Epidermal melanocyte (primary cell): ENCODE measurements at regions not wholly inside any gene's neighbourhood (a gene's known extent, or its start where the extent isn't known, plus 50 kb on each side); places are given as distances from the start of the nearest gene placed in this dataset.
"Not testable (repeated sequence)": the region's sequence is repeated elsewhere in the genome, so short reads cannot be mapped to it uniquely, and the experiment has no call there.

ENCODE experiments used
- DNase-seq: peaks from one replicate; pipeline ENCODE4 v3.0.0; 2011; ENCODE audit warnings: low spot score; ENCODE audit not compliant: insufficient read length

- no peak for DNase-seq
Observed at GRCh38 chr2:75326645-75327044, 127.3 kb upstream of the TACR1 start.

DNA sequence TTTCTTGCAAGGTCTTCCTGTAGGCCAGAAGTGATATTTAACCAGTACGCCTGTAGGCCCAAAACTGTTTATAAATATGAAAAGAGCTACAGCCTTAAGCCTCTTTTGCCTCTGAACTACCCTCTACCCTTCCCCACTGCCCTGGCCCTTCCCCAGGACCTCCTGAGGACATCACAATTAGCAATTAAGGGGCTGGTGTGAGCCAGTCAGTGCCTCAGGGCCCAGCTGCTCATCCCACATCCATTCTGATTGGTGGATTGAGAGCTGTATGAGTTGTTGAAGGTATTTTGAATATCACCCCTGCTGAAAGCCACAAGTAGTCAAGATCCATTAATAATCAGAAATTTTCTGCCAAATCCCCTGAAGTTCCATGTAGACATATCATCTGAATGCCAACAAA is 126.3 kb upstream of the TACR1 start:
- no peak for DNase-seq

DNA sequence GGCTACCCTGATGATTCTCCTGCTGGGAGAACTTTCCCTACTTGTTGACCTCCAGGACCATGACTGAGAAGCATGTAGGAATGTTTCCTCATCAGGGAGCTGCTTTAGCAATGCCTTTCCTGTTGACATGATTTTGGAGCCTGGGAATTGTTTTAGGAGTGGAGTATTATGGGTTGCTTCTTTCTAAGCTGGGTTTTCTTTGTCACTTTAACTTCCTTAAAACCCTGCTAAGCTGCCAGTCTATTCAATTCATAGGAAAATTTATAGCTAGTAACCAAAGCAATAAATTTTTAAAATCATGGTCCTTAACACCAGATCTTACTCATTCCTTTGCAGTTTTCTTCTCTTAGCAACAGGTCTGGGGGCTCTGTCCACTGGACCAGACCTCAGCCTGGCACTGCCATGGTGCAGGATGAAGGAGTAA is 125.6 kb upstream of the TACR1 start:
- DNase-seq, result no peak

GRCh38 chr2:75324141-75324540 is 124.8 kb upstream of the TACR1 start:
- DNase-seq, result no peak

DNA sequence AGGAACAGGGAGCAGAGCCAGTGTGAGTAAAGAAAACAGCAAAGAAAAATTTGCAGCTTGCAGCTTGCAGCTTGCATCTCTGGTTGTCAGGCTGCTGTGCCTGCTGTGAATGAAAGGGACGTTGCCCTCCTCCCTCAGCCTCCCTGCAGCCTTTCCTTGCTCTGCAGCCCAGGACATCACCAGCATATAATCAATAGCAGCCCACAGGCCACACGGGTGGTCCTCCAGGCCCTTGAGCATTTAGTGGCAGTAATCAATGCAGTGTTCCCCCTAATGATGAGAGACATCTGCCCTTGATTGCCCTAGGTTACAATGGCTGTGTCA is 122.2 kb upstream of the TACR1 start:
- no peak for DNase-seq

DNA sequence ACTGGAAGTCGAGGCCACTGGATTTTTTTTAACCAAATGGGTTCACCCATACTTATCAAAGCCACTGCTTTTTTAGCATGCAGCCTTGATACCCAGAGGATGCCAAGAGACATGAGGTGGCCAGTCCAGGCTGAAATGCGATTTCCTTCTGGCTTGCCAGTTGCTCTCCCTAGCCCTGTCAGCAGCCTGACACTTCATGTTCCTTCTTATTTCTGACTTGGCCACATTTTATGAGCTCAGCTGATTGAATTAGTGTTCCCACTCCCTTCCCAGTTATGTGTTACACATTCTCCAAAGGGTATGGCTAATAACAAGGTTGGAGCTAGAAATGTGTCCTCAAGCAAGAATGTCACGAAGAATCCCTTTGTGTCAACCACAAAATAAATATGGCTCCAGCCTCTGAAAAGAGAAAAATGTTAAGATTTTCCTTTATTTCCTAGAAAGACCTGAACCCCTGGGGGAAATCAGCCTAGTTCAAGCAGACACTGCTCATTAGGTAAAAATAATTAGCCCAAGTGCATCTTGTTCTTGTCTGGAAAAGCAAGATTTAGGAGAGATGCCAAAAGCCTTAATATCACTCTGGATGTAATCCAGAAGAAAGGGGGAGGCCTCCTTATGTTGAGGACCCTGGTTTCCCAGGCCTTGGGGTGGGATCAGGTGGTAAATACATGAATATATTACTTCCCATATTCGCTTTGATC is 121.7 kb upstream of the TACR1 start:
- no peak for DNase-seq

GRCh38 chr2:75319951-75320350 is 120.6 kb upstream of the TACR1 start:
- no peak for DNase-seq

DNA sequence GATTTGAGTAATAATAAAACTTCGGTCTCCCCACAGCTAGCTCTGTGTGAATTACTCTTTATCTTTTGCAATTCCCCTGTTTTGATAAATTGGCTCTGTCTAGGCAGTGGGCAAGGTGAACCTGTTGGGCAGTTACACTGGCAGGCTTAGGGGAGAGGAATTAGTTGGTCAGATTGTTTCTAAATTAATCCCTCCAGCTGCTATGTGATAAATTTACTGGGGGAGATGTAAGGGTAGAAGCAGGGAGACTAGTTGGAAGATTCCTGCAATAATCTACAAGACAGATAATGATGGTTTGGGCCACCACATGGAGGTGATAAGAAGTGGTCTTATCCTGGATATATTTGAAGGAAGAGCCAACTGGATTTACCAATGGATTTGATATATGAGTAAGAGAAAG is 118.5 kb upstream of the TACR1 start:
- DNase-seq, result no peak

- no peak for DNase-seq
Observed at GRCh38 chr2:75317316-75317715, 118.0 kb upstream of the TACR1 start.

GRCh38 chr2:75315436-75315835 is 116.1 kb upstream of the TACR1 start:
- no peak for DNase-seq

- DNase-seq, result no peak
Observed at GRCh38 chr2:75311993-75312392, 112.7 kb upstream of the TACR1 start.

DNA sequence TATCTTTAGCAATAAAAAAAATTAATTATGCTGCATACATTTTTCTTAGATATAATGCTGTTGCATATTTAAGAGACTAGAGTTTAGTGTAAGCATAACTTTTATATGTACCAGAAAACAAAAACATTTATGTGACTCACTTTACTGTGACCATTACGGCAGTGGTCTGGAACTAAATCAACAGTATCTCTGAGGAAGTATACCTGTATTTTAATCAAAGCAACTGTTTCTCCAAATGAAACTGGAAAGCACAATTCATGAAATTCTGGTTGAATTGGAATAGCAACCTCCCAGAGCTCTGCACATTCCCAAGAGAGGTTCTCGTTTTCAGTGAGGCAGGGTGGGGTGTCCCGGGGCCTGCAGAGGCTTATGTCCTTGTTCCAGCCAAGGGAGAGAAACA is 112.2 kb upstream of the TACR1 start:
- no peak for DNase-seq

DNA sequence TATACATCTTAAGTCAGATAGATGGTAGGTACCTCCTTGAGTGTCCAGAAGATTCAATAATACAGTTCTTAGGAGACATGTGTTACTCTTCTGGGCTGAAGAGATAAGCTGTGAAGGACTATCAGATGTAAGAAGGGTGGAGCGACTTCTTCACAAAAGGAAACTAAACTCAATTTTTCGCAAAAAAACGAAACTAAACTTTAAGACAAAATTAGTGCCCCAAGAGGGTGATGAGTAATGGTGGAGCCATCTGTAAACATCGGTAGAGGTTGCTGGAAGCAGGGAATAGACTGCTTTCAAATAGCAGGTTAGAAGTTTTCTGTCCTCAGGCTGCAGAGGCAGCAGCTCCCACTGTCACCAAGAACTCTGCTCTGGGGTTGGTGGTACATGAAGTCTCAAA is 111.6 kb upstream of the TACR1 start:
- DNase-seq, result no peak

DNA sequence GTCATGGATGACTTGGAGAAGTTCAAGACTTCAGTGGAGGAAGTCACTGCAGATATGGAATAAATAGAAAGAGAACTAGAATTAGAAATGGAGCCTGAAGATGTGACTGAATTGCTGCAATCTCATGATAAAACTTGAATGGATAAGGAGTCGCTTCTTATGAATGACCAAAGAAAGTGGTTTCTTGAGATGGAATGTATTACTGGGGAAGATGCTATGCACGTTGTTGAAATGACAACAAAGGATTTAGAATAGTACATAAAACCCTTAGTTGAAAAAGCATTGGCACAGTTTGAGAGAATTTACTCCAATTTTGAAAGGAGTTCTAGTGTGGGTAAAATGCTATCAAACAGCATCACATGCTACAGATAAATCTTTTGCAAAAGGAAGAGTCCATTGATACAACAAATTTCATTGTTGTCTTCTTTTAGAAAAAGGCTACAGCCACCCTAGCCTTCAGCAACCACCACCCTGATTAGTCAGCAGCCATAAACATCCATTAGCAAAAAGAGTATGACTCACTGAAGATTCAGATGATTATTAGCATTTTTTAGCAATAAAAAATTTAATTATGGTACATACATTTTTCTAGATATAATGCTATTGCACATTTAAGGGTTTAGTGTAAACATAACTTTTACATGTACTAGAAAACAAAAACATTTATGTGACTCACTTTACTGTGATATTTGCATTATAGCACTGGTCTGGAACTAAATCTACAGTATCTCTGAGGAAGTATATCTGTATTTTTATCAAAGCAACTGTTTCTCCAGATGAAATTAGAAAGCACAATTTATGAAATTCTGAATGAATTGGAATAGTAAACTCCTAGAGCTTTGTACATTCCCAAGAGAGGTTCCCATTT is 110.5 kb upstream of the TACR1 start:
- no peak for DNase-seq

GRCh38 chr2:75303227-75303626 is 103.9 kb upstream of the TACR1 start:
- no peak for DNase-seq

- no peak for DNase-seq
Observed at GRCh38 chr2:75294362-75294761, 95.0 kb upstream of the TACR1 start.

- DNase-seq, result no peak
Observed at GRCh38 chr2:75292826-75293225, 93.5 kb upstream of the TACR1 start.

DNA sequence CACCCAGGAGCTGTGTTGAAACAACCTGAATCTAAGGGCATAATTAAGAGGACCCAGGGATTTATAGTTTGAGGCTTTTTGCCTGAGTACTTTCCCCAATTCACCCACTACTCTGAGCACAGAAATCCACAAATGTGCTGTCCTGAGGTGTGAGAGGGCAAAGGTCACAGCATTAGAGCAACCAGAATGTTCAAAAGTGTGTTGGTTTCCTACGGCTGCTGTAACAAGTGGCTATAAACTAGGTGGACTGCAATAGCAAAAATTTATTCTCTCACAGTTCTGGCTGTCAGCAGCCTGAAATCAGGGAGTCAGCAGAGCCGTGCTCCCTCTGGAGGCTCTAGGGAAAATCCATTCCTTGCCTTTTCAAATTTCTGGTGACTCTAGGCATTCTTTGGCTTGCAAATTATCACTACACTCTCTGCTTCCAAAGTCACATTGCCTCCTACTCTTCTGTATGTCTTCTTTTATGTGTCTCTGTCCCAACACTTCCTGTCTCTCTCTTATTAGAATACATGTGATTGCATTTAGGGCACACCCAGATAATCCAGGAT is 91.4 kb upstream of the TACR1 start:
- DNase-seq, result no peak

- no peak for DNase-seq
Observed at GRCh38 chr2:75289771-75290170, 90.5 kb upstream of the TACR1 start.

GRCh38 chr2:75289178-75289577 is 89.9 kb upstream of the TACR1 start:
- DNase-seq, result not testable (repeated sequence)

GRCh38 chr2:75288760-75289159 is 89.4 kb upstream of the TACR1 start:
- no peak for DNase-seq

DNA sequence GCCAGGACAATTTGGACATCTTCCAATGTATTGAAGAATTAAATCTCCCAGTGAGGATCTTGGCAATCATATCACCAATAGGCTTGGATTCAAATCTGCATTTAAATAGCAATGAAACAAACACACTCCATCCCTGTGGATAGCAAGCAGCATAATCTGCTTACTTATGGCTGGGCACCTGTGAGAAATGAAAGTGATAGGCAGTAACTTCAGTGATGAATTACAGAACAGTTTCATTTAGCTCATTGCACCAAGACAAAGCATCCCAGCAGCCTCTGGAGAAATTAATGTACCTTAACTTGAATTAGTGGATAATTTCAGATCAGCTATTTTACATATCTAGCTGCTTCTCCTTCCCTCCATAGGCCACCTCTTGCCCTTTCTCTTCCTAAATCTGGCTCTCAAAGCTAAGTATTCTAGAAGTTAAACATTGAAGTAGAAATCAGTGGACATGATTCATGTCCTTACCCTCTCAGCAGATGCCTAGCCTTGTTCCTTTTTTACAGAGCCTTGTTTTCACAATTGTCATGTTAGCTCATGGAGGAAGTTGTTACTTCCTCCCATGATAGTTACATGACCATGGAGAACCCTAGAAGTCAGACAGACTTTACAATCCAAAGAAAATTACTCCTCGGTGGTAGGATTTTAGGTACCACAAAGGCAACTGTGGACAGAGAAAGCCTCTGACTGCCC is 88.5 kb upstream of the TACR1 start:
- no peak for DNase-seq
